Fibroblast of mammary gland (primary cell): ENCODE measurements at regions not wholly inside any gene's neighbourhood (a gene's known extent, or its start where the extent isn't known, plus 50 kb on each side); places are given as distances from the start of the nearest gene placed in this dataset.
A peak's percentile ranks its signal among the peaks of the same experiment; 100 is the strongest.
"Not testable (repeated sequence)": the region's sequence is repeated elsewhere in the genome, so short reads cannot be mapped to it uniquely, and the experiment has no call there.

ENCODE experiments used
- DNase-seq: peaks from one replicate; pipeline ENCODE4 v3.0.0-alpha.2; 2010; ENCODE audit warnings: low read depth
- H3K4me3 ChIP-seq: 2 replicates; pipeline ENCODE4 v1.5.1; 2011; ENCODE audit warnings: low read depth, mild to moderate bottlenecking, low read length, moderate library complexity; ENCODE audit not compliant: control insufficient read depth
- CTCF ChIP-seq: conservative IDR thresholded peaks from 2 replicates; pipeline ENCODE4 v1.5.1; 2011; ENCODE audit warnings: low read depth, low read length, inconsistent platforms; ENCODE audit not compliant: control insufficient read depth, insufficient read depth

GRCh38 chr21:39077876-39078275 is 105.4 kb downstream of the PSMG1 start:
- no peak for TF ChIP-seq CTCF
- DNase-seq = no peak
- H3K4me3 ChIP-seq = no peak overlapping the region

DNA sequence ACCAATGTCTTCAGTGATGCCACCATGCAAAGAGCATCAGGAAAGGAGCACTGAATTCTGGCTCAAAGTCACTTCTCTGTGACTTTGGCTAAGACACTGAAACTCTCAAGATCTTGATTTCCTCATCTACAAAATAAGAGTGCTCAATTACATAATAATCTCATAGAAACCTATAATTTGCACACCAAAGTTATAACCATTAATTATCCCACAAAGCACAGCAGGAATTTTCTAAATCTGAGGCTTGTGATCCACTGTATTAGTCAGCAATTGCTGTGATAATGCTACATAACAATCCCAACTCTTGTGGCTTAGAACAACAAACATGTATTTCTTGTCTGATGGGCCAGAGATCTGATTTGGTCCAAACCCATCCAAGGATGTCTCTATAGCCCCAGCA is 108.7 kb downstream of the PSMG1 start:
- no peak for TF ChIP-seq CTCF
- no peak for DNase-seq
- H3K4me3 ChIP-seq = no peak overlapping the region

DNA sequence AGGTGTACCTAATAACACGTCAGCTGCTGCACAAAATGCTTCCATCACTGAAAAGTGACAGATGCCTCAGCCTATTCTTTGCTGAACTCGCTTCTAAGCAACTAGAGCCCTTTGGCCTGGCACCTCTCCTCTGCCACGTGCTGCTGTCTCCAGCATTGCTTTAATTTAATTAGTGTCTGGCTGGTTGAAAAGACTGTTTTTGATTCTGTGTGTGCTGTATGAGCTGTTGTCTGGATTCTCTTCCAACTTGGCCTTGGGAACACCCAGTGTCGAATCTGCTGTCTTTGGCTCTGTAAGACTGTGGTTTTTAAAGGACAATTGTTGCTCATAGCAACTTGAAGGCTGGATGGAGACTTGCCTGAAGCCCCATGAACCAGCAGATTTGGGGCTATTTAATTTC is 109.5 kb downstream of the PSMG1 start:
- H3K4me3 ChIP-seq = no peak overlapping the region
- DNase-seq = no peak
- no peak for TF ChIP-seq CTCF

DNA sequence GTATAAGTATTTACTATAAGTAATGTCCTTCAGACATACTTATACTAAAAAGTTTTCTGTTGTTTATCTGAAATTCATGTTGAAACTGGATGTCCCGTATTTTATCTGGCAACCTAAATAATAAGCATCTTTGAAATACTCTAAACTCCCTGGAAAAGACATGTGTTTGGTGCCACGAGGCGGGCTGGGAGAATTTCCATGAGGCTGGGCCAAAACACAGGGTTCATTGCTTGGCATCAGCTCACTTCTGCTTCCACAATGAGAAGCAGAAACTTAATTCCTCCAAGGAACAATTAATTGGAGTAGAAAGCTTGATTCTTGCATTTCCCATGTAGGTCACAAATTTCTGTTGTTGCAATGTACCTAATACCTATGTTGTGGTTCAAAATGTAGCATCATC is 110.2 kb downstream of the PSMG1 start:
- H3K4me3 ChIP-seq = no peak overlapping the region
- no peak for DNase-seq
- TF ChIP-seq CTCF = no peak

DNA sequence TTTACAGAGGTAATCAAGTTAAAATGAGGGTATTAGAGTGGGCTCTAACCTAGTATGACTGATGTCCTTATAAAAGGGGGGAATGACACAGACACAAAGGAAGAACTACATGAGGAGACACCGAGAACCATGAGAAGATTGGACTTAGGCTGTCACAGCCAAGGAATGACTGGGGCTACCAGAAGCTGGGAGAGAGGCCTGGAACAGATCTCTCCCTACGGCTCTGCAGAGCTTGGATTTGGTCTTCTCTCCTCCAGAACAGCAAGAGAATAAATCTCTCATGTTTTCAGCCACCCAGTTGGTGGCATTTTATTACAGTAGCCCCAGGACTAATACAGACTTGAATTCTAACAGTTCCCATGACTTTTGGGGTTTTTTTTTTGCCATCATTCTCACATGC is 110.8 kb downstream of the PSMG1 start:
- H3K4me3 ChIP-seq = no peak overlapping the region
- no peak for DNase-seq

DNA sequence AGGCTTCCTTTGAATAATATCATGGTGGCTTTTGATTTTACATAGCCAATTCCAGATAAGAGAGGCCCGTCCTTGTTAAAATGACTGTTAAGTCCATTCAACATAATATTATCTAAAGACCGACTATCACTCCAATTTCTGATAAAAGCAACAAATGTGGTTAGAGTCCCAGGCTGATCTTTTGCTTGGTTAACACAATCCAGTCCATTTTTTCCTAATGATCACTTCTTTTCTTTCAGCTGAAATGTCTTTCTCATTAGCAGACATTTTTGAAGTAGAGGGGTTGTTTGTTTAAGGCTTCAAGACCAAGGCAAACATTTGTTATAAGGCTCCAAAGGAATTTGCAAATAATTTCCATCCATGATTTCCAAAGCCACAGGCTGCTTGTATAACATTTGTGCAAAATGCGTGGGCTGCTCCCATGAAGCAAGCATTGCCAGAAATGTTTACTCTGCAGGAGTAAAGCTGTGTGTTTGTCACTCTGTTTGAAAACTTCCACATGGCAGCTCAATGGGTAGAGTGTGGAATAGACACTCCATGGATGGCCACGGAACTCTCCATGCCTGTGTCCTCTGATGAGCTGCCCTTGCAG is 111.5 kb downstream of the PSMG1 start:
- no peak overlapping the region for H3K4me3 ChIP-seq
- DNase-seq = peak; percentile 47
- TF ChIP-seq CTCF = no peak

More for the DNA sequence above, 110.8 kb downstream of the PSMG1 start:
- TF ChIP-seq CTCF = no peak

- DNase-seq, H3K4me3 ChIP-seq: not testable (repeated sequence)
These were observed 113.4 kb downstream of the PSMG1 start for GRCh38 chr21:39069856-39070255.
